A549 (cell line): ENCODE measurements at regions not wholly inside any gene's neighbourhood (a gene's known extent, or its start where the extent isn't known, plus 50 kb on each side); places are given as distances from the start of the nearest gene placed in this dataset.

ENCODE experiments used
- ATAC-seq, 2 experiments: fragments of 200-7000 bp in 1 of 2; fragments of >200 bp in 1 of 2; cut with Nextera tagmentation in 1 of 2; cut with Tn5 transposase in 1 of 2; 3 replicates each; pipeline versions ENCODE4 v1.8.0 to v1.9.1; 2018 to 2020; ENCODE audit warnings: mild to moderate bottlenecking in 1 of 2, moderate library complexity in 1 of 2
- CTCF ChIA-PET: fragments of 300-600 bp; sonication (Branson Sonifier 250); formaldehyde crosslinking; extraction: SDS; loops from one replicate; lab custom pipeline; 2021; ENCODE audit warnings: antibody characterized with exemption, inconsistent platforms; lab: Yijun Ruan, JAX
- POLR2A ChIA-PET: fragments of 350-600 bp; formaldehyde crosslinking; extraction: SDS; loops from one replicate; lab custom pipeline; 2021; ENCODE audit warnings: antibody characterized with exemption, inconsistent platforms; lab: Yijun Ruan, JAX
- DNase-seq, 2 experiments: peaks; one replicate each; pipeline versions ENCODE4 v3.0.0 to v3.0.0-alpha.2; 2011 to 2016; ENCODE audit warnings: low read depth in 1 of 2, low spot score in 1 of 2
- FAIRE-seq: peaks from 2 replicates; lab custom pipeline; 2011; peaks lifted over from hg19 to GRCh38; lab: Jason Lieb, UNC
- H3K27ac ChIP-seq, 2 experiments: fragments of >200 bp; sonication (Bioruptor Twin); formaldehyde crosslinking; 3 replicates each; pipeline ENCODE4 v1.5.1; 2016 to 2017
- H3K4me1 ChIP-seq: fragments of >200 bp; sonication (Bioruptor Twin); formaldehyde crosslinking; 3 replicates; pipeline ENCODE4 v1.6.1; 2016
- H3K4me2 ChIP-seq: fragments of >200 bp; sonication (Bioruptor Twin); formaldehyde crosslinking; 3 replicates; pipeline ENCODE4 v1.6.1; 2016
- H3K4me3 ChIP-seq: fragments of >200 bp; sonication (Bioruptor Twin); formaldehyde crosslinking; 3 replicates; pipeline ENCODE4 v1.5.1; 2016
- H3K9me3 ChIP-seq: fragments of >200 bp; sonication (Bioruptor Twin); formaldehyde crosslinking; 3 replicates; pipeline ENCODE4 v1.6.1; 2016
- CBX8 ChIP-seq: fragments of 200-600 bp; sonication (generic); IDR thresholded peaks from 2 replicates; pipeline ENCODE4 v1.6.1; 2016
- CEBPB ChIP-seq, 2 experiments: fragments of >200 bp in 1 of 2; sonication (Bioruptor Twin) in 1 of 2; formaldehyde crosslinking in 1 of 2; IDR thresholded peaks; 2 replicates each; pipeline ENCODE4 v1.6.1; 2012 to 2016
- CHD4 ChIP-seq: fragments of 200-600 bp; sonication (generic); IDR thresholded peaks from 2 replicates; pipeline ENCODE4 v1.6.1; 2016; ENCODE audit warnings: antibody characterized with exemption, mild to moderate bottlenecking, borderline replicate concordance
- EP300 ChIP-seq, 2 experiments: fragments of >200 bp; sonication (Bioruptor Twin); formaldehyde crosslinking; IDR thresholded peaks; 2 replicates in 1 of 2; 3 replicates in 1 of 2; pipeline ENCODE4 v1.6.1; 2016 to 2017
- FOSL2 ChIP-seq, 2 experiments: fragments of 450-650 bp in 1 of 2; fragments of >200 bp in 1 of 2; sonication (Bioruptor Twin) in 1 of 2; formaldehyde crosslinking; IDR thresholded peaks; 2 replicates each; pipeline versions ENCODE4 v1.5.0 to v1.6.1; 2016 to 2020; ENCODE audit warnings: mild to moderate bottlenecking in 1 of 2, moderate library complexity in 1 of 2
- FOXS1 ChIP-seq: fragments of 250-450 bp; sonication (Bioruptor Pico); IDR thresholded peaks from 2 replicates; pipeline ENCODE4 v1.5.0; 2020; ENCODE audit warnings: mild to moderate bottlenecking, moderate library complexity
- HEYL ChIP-seq: fragments of 250-450 bp; sonication (Bioruptor Pico); IDR thresholded peaks from 2 replicates; pipeline ENCODE4 v1.8.0; 2021; ENCODE audit warnings: mild to moderate bottlenecking, moderate library complexity
- HOXA7 ChIP-seq: fragments of 250-450 bp; sonication (Bioruptor Pico); IDR thresholded peaks from 2 replicates; pipeline ENCODE4 v1.5.0; 2020; ENCODE audit warnings: mild to moderate bottlenecking, moderate library complexity
- HOXB13 ChIP-seq: fragments of 250-450 bp; sonication (Bioruptor Pico); IDR thresholded peaks from 2 replicates; pipeline ENCODE4 v1.5.0; 2020; ENCODE audit warnings: low read depth, mild to moderate bottlenecking, moderate library complexity
- JUN ChIP-seq, 2 experiments: fragments of >200 bp; sonication (Bioruptor Twin); formaldehyde crosslinking; IDR thresholded peaks; 2 replicates in 1 of 2; 3 replicates in 1 of 2; pipeline ENCODE4 v1.6.1; 2016 to 2017
- KDM1A ChIP-seq: fragments of 200-600 bp; sonication (generic); IDR thresholded peaks from 2 replicates; pipeline ENCODE4 v1.6.1; 2016; ENCODE audit warnings: low read depth, mild to moderate bottlenecking
- KDM5A ChIP-seq: fragments of 200-600 bp; sonication (generic); IDR thresholded peaks from 2 replicates; pipeline ENCODE4 v1.6.1; 2016; ENCODE audit warnings: antibody characterized with exemption, mild to moderate bottlenecking
- MAFK ChIP-seq: fragments of 450-650 bp; IDR thresholded peaks from 2 replicates; pipeline ENCODE4 v1.6.1; 2014; ENCODE audit not compliant: partially characterized antibody
- MAZ ChIP-seq: fragments of 150-350 bp; IDR thresholded peaks from 2 replicates; pipeline ENCODE4 v1.6.1; 2014; ENCODE audit warnings: antibody characterized with exemption, low read depth, low read length, borderline replicate concordance
- MYC ChIP-seq: IDR thresholded peaks from 2 replicates; pipeline ENCODE4 v1.6.1; 2012; ENCODE audit warnings: mild to moderate bottlenecking, inconsistent platforms, low read length, improper control_type of control experiment, borderline replicate concordance
- NFE2L2 ChIP-seq: fragments of 150-350 bp; conservative IDR thresholded peaks from 2 replicates; pipeline ENCODE4 v1.6.1; 2014; ENCODE audit warnings: low read length
- NR3C1 ChIP-seq: fragments of >200 bp; sonication (Bioruptor Twin); formaldehyde crosslinking; IDR thresholded peaks from 3 replicates; pipeline ENCODE4 v1.6.1; 2017
- RAD21 ChIP-seq, 2 experiments: fragments of >200 bp in 1 of 2; sonication (Bioruptor Twin) in 1 of 2; formaldehyde crosslinking in 1 of 2; IDR thresholded peaks in 1 of 2; conservative IDR thresholded peaks in 1 of 2; 2 replicates in 1 of 2; 3 replicates in 1 of 2; pipeline ENCODE4 v1.6.1; 2012 to 2018; ENCODE audit warnings: inconsistent platforms in 1 of 2
- RCOR1 ChIP-seq: fragments of 150-350 bp; IDR thresholded peaks from 2 replicates; pipeline ENCODE4 v1.6.1; 2014; ENCODE audit warnings: antibody characterized with exemption, low read length, low read depth
- RNF2 ChIP-seq: fragments of 200-600 bp; sonication (generic); IDR thresholded peaks from 2 replicates; pipeline ENCODE4 v1.6.1; 2016; ENCODE audit warnings: low read depth, mild to moderate bottlenecking, antibody characterized with exemption, moderate library complexity, borderline replicate concordance
- TP53 ChIP-seq: fragments of 250-450 bp; sonication (Bioruptor Pico); IDR thresholded peaks from 2 replicates; pipeline ENCODE4 v1.5.0; 2021; ENCODE audit warnings: mild to moderate bottlenecking, moderate library complexity
- ZNF302 ChIP-seq: fragments of 250-450 bp; sonication (Bioruptor Pico); IDR thresholded peaks from 2 replicates; pipeline ENCODE4 v1.9.0; 2021; ENCODE audit warnings: inconsistent platforms, mild to moderate bottlenecking, moderate library complexity
- ZSCAN20 ChIP-seq: fragments of 250-450 bp; sonication (Bioruptor Pico); IDR thresholded peaks from 2 replicates; pipeline ENCODE4 v1.8.0; 2022; ENCODE audit warnings: mild to moderate bottlenecking, moderate library complexity
- WGBS: methylation state at CpG from one replicate; pipeline ENCODE4 v1.1.6; 2017; ENCODE audit errors: missing lambda C conversion rate; 5-methylcytosine and 5-hydroxymethylcytosine counted together
- TF ChIP-seq, protein P1 (sequence below): fragments of 450-650 bp; IDR thresholded peaks from 2 replicates; pipeline ENCODE4 v1.6.1; 2014; ENCODE audit warnings: antibody characterized with exemption
- TF ChIP-seq, protein P2 (sequence below): IDR thresholded peaks from 2 replicates; pipeline ENCODE4 v1.6.1; 2012

DNA sequence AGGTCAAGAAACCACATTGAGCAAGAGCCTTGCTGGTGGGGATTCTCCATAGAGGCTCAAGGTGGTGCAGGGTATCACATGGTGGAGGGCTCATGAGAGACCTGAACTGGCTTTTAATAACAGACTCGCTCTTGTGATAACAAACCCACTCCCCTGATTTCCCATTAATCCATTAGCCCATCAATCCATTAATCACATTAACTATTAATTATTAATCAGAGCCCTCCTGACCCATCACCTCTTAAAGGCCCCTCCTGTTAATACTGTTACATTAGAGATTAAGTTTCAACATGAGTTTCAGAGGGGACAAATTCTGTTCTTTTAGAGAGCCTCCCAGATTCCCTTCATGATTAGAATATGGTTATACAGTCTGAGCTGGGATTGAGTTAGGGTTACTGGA lies 61.8 kb downstream of the IER5 start:
- POLR2A ChIA-PET: no interaction called here

DNA sequence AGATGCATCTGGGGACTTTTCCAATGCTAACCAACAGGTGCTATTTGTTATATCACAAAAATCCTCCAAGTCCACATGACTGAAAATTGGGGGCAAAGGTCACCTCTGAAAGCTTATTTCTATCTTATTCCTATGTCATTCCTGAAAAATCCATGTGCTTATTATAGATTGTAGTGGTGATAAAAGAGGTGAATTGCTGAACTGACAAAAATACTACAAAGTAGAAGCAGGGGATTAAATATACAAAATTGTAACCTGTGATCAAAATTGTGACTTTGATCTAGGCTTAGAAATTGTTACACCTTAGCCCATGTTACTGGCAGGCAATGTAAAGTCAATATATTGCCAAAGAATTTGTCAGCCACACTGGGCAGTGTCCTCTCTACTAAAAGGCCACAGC lies 62.3 kb downstream of the IER5 start:
- no peak for ATAC-seq
- CTCF ChIA-PET: interaction anchor here (1.0 to 3.9 kb wide), 5 partner anchors 9 to 289 kb away, joined by 3 to 40 read pairs (median 3); no protein-coding TSS in a partner anchor
- Histone ChIP-seq H3K9me3 (peaks cover 11% of the 10 kb centered on the region; the same call in 2 of the 3 replicates), H3K4me1 (no peaks in the 10 kb centered on the region; the same call in 2 of the 3 replicates), H3K4me3 (no peak overlapping the region), H3K27ac (no peak overlapping the region), H3K4me2 (no peak overlapping the region)
- FAIRE-seq: no peak
- DNase-seq: no peak
- POLR2A ChIA-PET: no interaction called here
- no peak for TF ChIP-seq HEYL (CRISPR knock-in tag)
- TF ChIP-seq MAFK: peak; percentile 76
- TF ChIP-seq JUN (IDR thresholded peaks at IDR 0.05): no peak
- no peak for TF ChIP-seq ZNF302 (CRISPR knock-in tag)

More for the DNA sequence above, 61.8 kb downstream of the IER5 start:
- CTCF ChIA-PET: interaction anchor here (1.0 to 13.6 kb wide), 5 partner anchors 8 to 266 kb away, joined by 3 to 147 read pairs (median 3); no protein-coding TSS in a partner anchor
- ATAC-seq (no peak), FAIRE-seq (no peak), DNase-seq (no peak)
- Histone ChIP-seq H3K4me3 (no peak overlapping the region), H3K27ac (no peak overlapping the region), H3K4me1 (no peaks in the 10 kb centered on the region; the same call in 2 of the 3 replicates), H3K9me3 (peaks cover 15% of the 10 kb centered on the region; the same call in 2 of the 3 replicates), H3K4me2 (no peak overlapping the region)
- 79% methylated on average over 1 of the region's 1 CpG for WGBS
- TF ChIP-seq TP53 (no peak), KDM5A (no peak), NR3C1 (no peak), CHD4 (no peak)

DNA sequence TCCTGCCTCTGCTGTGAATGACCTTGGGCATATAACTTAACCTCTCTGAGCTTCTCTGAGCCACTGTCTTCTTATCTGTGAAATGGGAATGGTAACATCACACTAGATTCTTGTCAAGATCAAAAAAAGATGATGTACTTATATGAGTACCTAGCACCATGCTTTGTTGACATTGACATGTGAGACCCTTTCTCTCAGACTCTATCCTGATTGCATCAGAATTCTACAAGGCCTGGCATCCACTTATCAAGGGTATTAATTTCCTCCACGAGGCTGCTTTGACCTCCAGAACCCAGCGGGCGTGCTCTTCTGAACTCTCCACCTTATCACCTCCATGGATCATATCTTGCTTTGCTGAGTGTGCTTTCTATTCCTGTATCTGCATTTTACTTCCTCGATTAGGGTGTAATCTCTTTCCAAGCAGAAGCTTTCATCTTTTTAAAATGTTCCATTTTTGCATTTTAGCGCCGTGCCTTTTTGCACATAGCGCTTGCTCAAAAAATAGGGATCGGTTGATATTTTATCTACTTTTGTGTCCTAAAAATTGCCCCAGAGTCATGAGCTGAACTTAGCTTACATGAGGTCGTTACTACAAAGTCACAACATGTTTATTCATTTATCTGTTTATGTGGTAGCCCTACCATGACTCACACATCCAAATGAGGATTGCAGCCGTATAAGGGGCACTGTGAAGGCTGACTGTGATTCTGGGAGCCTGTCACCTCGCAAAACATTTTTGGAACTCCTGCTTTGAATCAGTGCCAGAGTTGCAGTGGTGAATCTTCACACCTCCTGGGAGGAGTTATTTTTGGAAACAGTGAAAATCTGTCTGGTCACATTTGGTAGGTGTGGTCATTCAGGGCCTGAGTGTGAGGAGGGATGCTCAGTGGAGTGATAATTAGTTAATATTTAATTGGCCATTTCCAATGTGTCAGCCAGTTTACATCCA lies 63.2 kb downstream of the IER5 start:
- DNase-seq (no peak), FAIRE-seq (no peak), ATAC-seq (no peak)
- Histone ChIP-seq H3K4me2 (no peak overlapping the region), H3K9me3 (peaks cover 3% of the 10 kb centered on the region; the same call in 1 of the 3 replicates), H3K4me3 (no peak overlapping the region), H3K27ac (no peak overlapping the region), H3K4me1 (no peaks in the 10 kb centered on the region; the same call in 2 of the 3 replicates)
- no peak for TF ChIP-seq RNF2
- no peak for TF ChIP-seq ZSCAN20 (CRISPR knock-in tag)
- no peak for TF ChIP-seq EP300 (IDR thresholded peaks at IDR 0.05)
- TF ChIP-seq RAD21 (conservative IDR thresholded peaks at IDR 0.05 in 1 of 2, IDR thresholded peaks at IDR 0.05 in 1 of 2): no peak
- TF ChIP-seq HOXB13 (CRISPR knock-in tag): no peak
- TF ChIP-seq FOSL2 (IDR thresholded peaks at IDR 0.05): no peak
- TF ChIP-seq FOSL2 (CRISPR knock-in tag; IDR thresholded peaks at IDR 0.05): no peak
- no peak for TF ChIP-seq CBX8
- no peak for TF ChIP-seq CEBPB (IDR thresholded peaks at IDR 0.05)
- no peak for TF ChIP-seq HOXA7 (CRISPR knock-in tag)
- TF ChIP-seq, protein P1, sequence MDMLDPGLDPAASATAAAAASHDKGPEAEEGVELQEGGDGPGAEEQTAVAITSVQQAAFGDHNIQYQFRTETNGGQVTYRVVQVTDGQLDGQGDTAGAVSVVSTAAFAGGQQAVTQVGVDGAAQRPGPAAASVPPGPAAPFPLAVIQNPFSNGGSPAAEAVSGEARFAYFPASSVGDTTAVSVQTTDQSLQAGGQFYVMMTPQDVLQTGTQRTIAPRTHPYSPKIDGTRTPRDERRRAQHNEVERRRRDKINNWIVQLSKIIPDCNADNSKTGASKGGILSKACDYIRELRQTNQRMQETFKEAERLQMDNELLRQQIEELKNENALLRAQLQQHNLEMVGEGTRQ: no peak
- no peak for TF ChIP-seq FOXS1
- TF ChIP-seq RCOR1: no peak
- no peak for TF ChIP-seq KDM1A
- TF ChIP-seq NFE2L2: no peak
- TF ChIP-seq MAZ: no peak
- TF ChIP-seq, protein P2, sequence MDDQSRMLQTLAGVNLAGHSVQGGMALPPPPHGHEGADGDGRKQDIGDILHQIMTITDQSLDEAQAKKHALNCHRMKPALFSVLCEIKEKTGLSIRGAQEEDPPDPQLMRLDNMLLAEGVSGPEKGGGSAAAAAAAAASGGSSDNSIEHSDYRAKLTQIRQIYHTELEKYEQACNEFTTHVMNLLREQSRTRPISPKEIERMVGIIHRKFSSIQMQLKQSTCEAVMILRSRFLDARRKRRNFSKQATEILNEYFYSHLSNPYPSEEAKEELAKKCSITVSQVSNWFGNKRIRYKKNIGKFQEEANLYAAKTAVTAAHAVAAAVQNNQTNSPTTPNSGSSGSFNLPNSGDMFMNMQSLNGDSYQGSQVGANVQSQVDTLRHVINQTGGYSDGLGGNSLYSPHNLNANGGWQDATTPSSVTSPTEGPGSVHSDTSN: no peak
- TF ChIP-seq KDM5A: no peak
- TF ChIP-seq MYC: no peak
- WGBS: 79% methylated on average over 11 of the region's 11 CpGs
- ChIA-PET POLR2A (no interaction called here), CTCF (interaction anchor here (1.0 to 3.9 kb wide), 7 partner anchors 10 to 289 kb away, joined by 3 to 40 read pairs (median 4); no protein-coding TSS in a partner anchor)
